Activated T-helper 2 cell treated with anti-CD3 and anti-CD28 coated beads, Interferon-gamma antibody, Interleukin-2, Interleukin-4, amounts not matched to agents 10 μg/mL and 5 μg/mL and 100 μg/mL, durations not matched to agents 14 hours and 24 hours and 36 hours (primary cell): ENCODE measurements at regions not wholly inside any gene's neighbourhood (a gene's known extent, or its start where the extent isn't known, plus 50 kb on each side); places are given as distances from the start of the nearest gene placed in this dataset.
A peak's percentile ranks its signal among the peaks of the same experiment; 100 is the strongest.
"Not testable (repeated sequence)": the region's sequence is repeated elsewhere in the genome, so short reads cannot be mapped to it uniquely, and the experiment has no call there.

ENCODE experiments used
- DNase-seq: peaks from one replicate; pipeline ENCODE4 v3.0.0; 2021; ENCODE audit warnings: low spot score
- H3K27ac Mint-ChIP-seq: one replicate; pipeline ENCODE4 v1.8.0; 2021; ENCODE audit warnings: mixed read lengths
- H3K27me3 Mint-ChIP-seq: one replicate; pipeline ENCODE4 v1.8.0; 2021; ENCODE audit warnings: low read depth, mixed read lengths
- H3K36me3 Mint-ChIP-seq: one replicate; pipeline ENCODE4 v1.8.0; 2021; ENCODE audit warnings: low read depth, mixed read lengths
- H3K4me1 Mint-ChIP-seq: one replicate; pipeline ENCODE4 v1.8.0; 2021; ENCODE audit warnings: low read depth, mixed read lengths
- H3K4me3 Mint-ChIP-seq: one replicate; pipeline ENCODE4 v1.8.0; 2021; ENCODE audit warnings: low read depth, mild to moderate bottlenecking, moderate library complexity, mixed read lengths
- H3K9me3 Mint-ChIP-seq: one replicate; pipeline ENCODE4 v1.8.0; 2021; ENCODE audit warnings: mixed read lengths
- intact Hi-C: fragments of 100-400 bp; cut with micrococcal nuclease; formaldehyde crosslinking; loops from one replicate; pipeline ENCODE4 v1.15.1; 2023

GRCh38 chr1:109839276-109839675, 71.4 kb upstream of the CSF1 start:
- H3K4me3 Mint-ChIP-seq, DNase-seq, intact Hi-C loops, H3K27me3 Mint-ChIP-seq, H3K4me1 Mint-ChIP-seq, H3K27ac Mint-ChIP-seq: not testable (repeated sequence)
- H3K36me3 Mint-ChIP-seq, result peaks cover 21% of the 10 kb centered on the region
- H3K9me3 Mint-ChIP-seq, result peaks cover 31% of the 10 kb centered on the region

GRCh38 chr1:109838838-109839240, 71.8 kb upstream of the CSF1 start:
- no peak for DNase-seq
- Mint-ChIP-seq H3K9me3 (peaks cover 31% of the 10 kb centered on the region), H3K4me3 (no peak overlapping the region), H3K27me3 (no peaks in the 10 kb centered on the region), H3K4me1 (peaks cover 7% of the 10 kb centered on the region), H3K27ac (no peak overlapping the region), H3K36me3 (peaks cover 21% of the 10 kb centered on the region)
- intact Hi-C loops, result no loop called here

- intact Hi-C loops, result no loop called here
- Mint-ChIP-seq H3K4me1 (peaks cover 7% of the 10 kb centered on the region), H3K27ac (no peak overlapping the region)
These were observed 72.6 kb upstream of the CSF1 start for GRCh38 chr1:109837852-109838570.

GRCh38 chr1:109835645-109836044, 71.9 kb upstream of the EPS8L3 start:
- H3K27ac Mint-ChIP-seq, H3K27me3 Mint-ChIP-seq, intact Hi-C loops, H3K4me1 Mint-ChIP-seq, H3K4me3 Mint-ChIP-seq, DNase-seq: not testable (repeated sequence)
- H3K36me3 Mint-ChIP-seq, result peaks cover 19% of the 10 kb centered on the region
- peaks cover 36% of the 10 kb centered on the region for H3K9me3 Mint-ChIP-seq

More at GRCh38 chr1:109837852-109838570, 72.6 kb upstream of the CSF1 start:
- Mint-ChIP-seq H3K36me3 (peaks cover 21% of the 10 kb centered on the region), H3K9me3 (peaks cover 31% of the 10 kb centered on the region), H3K4me3 (no peak overlapping the region), H3K27me3 (no peaks in the 10 kb centered on the region)
- no peak for DNase-seq

GRCh38 chr1:109834951-109835350, 71.2 kb upstream of the EPS8L3 start:
- Mint-ChIP-seq H3K9me3 (peaks cover 32% of the 10 kb centered on the region), H3K27me3 (no peaks in the 10 kb centered on the region), H3K27ac (no peak overlapping the region), H3K4me3 (no peak overlapping the region), H3K4me1 (peaks cover 7% of the 10 kb centered on the region), H3K36me3 (peaks cover 18% of the 10 kb centered on the region)
- DNase-seq, result no peak
- intact Hi-C loops, result no loop called here

- no peaks in the 10 kb centered on the region for H3K27me3 Mint-ChIP-seq
- no peak overlapping the region for H3K27ac Mint-ChIP-seq
- H3K36me3 Mint-ChIP-seq, result peaks cover 10% of the 10 kb centered on the region
- H3K4me3 Mint-ChIP-seq, result no peak overlapping the region
- intact Hi-C loops, result no loop called here
- no peaks in the 10 kb centered on the region for H3K4me1 Mint-ChIP-seq
- DNase-seq, result no peak
- H3K9me3 Mint-ChIP-seq, result peaks cover 21% of the 10 kb centered on the region
These were observed 69.2 kb upstream of the EPS8L3 start for GRCh38 chr1:109832945-109833344.

GRCh38 chr1:109828756-109829505, 65.2 kb upstream of the EPS8L3 start:
- Mint-ChIP-seq H3K27me3 (no peaks in the 10 kb centered on the region), H3K27ac (no peak overlapping the region), H3K4me1 (peaks cover 25% of the 10 kb centered on the region), H3K36me3 (peaks cover 2% of the 10 kb centered on the region), H3K4me3 (no peak overlapping the region), H3K9me3 (peaks cover 7% of the 10 kb centered on the region)
- no peak for DNase-seq
- intact Hi-C loops, result loop anchor here (5.0 kb wide), 1 partner anchor 37 kb away; no protein-coding TSS in a partner anchor

GRCh38 chr1:109827986-109828385, 64.3 kb upstream of the EPS8L3 start:
- intact Hi-C loops, result loop anchor here (5.0 kb wide), 1 partner anchor 36 kb away; no protein-coding TSS in a partner anchor
- H3K4me1 Mint-ChIP-seq, result peaks cover 32% of the 10 kb centered on the region
- H3K27me3 Mint-ChIP-seq, result no peaks in the 10 kb centered on the region
- DNase-seq, result no peak
- H3K36me3 Mint-ChIP-seq, result peaks cover 2% of the 10 kb centered on the region
- H3K9me3 Mint-ChIP-seq, result peaks cover 7% of the 10 kb centered on the region
- H3K27ac Mint-ChIP-seq, result no peak overlapping the region
- no peak overlapping the region for H3K4me3 Mint-ChIP-seq

- intact Hi-C loops, result loop anchor here (5.0 kb wide), 1 partner anchor 35 kb away; no protein-coding TSS in a partner anchor
- Mint-ChIP-seq H3K27me3 (no peaks in the 10 kb centered on the region), H3K27ac (no peak overlapping the region)
These were observed 63.7 kb upstream of the EPS8L3 start for GRCh38 chr1:109827466-109827865.

GRCh38 chr1:109826930-109827349, 63.2 kb upstream of the EPS8L3 start:
- Mint-ChIP-seq H3K27me3 (no peaks in the 10 kb centered on the region), H3K4me3 (no peak overlapping the region), H3K4me1 (peaks cover 43% of the 10 kb centered on the region), H3K36me3 (no peaks in the 10 kb centered on the region), H3K9me3 (peaks cover 1% of the 10 kb centered on the region), H3K27ac (no peak overlapping the region)
- intact Hi-C loops, result loop anchor here (5.0 kb wide), 1 partner anchor 35 kb away; no protein-coding TSS in a partner anchor
- no peak for DNase-seq

More at GRCh38 chr1:109827466-109827865, 63.7 kb upstream of the EPS8L3 start:
- Mint-ChIP-seq H3K4me3 (no peak overlapping the region), H3K9me3 (peaks cover 6% of the 10 kb centered on the region), H3K36me3 (peaks cover 2% of the 10 kb centered on the region), H3K4me1 (peaks cover 38% of the 10 kb centered on the region)
- DNase-seq, result peak; percentile 0

GRCh38 chr1:109826446-109826845, 62.7 kb upstream of the EPS8L3 start:
- H3K36me3 Mint-ChIP-seq, result no peaks in the 10 kb centered on the region
- peaks cover 48% of the 10 kb centered on the region for H3K4me1 Mint-ChIP-seq
- H3K27ac Mint-ChIP-seq, result no peak overlapping the region
- intact Hi-C loops, result loop anchor here (5.0 kb wide), 1 partner anchor 34 kb away; no protein-coding TSS in a partner anchor
- H3K27me3 Mint-ChIP-seq, result no peaks in the 10 kb centered on the region
- H3K4me3 Mint-ChIP-seq, result no peak overlapping the region
- no peaks in the 10 kb centered on the region for H3K9me3 Mint-ChIP-seq
- no peak for DNase-seq

GRCh38 chr1:109824349-109825115, 60.8 kb upstream of the EPS8L3 start:
- H3K27ac Mint-ChIP-seq, result peak overlapping the region; percentile 36
- no peaks in the 10 kb centered on the region for H3K36me3 Mint-ChIP-seq
- H3K4me3 Mint-ChIP-seq, result no peak overlapping the region
- no peak for DNase-seq
- no peaks in the 10 kb centered on the region for H3K27me3 Mint-ChIP-seq
- no peaks in the 10 kb centered on the region for H3K9me3 Mint-ChIP-seq
- peaks cover 63% of the 10 kb centered on the region for H3K4me1 Mint-ChIP-seq
- intact Hi-C loops, result loop anchor here (1.0 to 5.0 kb wide), 3 partner anchors 22 to 66 kb away; no protein-coding TSS in a partner anchor
